Ovary (tissue), 3 donors: ENCODE measurements at regions not wholly inside any gene's neighbourhood (a gene's known extent, or its start where the extent isn't known, plus 50 kb on each side); places are given as distances from the start of the nearest gene placed in this dataset.

Source experiments
- EP300 ChIP-seq: sonication (generic); formaldehyde crosslinking; IDR thresholded peaks from one replicate; pipeline ENCODE4 v1.6.1; 2017; ENCODE audit warnings: antibody characterized with exemption
- TF ChIP-seq, protein P1 (sequence below), 3 donors: fragments of 450-650 bp in 2 of 3; fragments of 200-600 bp in 1 of 3; IDR thresholded peaks; one replicate each; pipeline versions ENCODE4 v1.5.1 to v1.8.0; 2016 to 2022; ENCODE audit warnings: antibody characterized with exemption in 3 of 3, mild to moderate bottlenecking in 1 of 3
- donor health status: DM: no; HTN: no; CAD: no.

DNA sequence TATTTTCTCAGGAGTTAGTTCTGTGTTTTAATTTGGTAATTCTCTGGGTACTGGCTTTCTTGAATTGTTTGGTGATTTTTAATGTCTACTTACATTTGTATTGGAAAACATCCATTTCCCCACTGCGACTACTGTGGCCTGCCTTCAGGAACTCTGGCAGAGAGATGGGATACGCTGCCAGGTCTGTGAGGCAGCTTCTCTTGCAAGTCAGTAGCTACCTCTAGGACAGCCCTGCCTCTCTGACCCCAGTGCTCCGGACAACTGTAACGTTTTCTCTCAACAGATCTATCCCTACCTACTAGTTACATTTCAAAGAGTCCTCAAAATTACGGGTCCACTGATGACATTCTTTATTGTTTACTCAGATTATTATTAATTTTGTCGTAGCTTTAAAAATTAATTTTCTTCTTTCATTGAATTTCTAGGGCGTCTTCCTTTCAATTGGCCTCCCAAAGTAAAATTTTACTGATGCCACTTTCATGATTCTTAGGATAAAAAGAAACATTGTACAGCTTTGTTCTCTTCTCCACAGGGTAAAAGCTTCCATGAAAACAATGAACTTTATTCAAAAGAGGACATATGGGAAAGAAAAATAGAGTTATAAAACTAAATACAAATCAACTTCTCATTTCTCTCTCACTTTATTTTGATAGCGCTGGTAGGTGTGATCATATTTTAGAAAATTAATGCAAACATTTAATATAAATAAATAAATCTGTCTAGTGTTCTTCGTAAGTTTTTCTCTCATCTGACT is 123.2 kb upstream of the GOLGA8J start:
- TF ChIP-seq, protein P1, sequence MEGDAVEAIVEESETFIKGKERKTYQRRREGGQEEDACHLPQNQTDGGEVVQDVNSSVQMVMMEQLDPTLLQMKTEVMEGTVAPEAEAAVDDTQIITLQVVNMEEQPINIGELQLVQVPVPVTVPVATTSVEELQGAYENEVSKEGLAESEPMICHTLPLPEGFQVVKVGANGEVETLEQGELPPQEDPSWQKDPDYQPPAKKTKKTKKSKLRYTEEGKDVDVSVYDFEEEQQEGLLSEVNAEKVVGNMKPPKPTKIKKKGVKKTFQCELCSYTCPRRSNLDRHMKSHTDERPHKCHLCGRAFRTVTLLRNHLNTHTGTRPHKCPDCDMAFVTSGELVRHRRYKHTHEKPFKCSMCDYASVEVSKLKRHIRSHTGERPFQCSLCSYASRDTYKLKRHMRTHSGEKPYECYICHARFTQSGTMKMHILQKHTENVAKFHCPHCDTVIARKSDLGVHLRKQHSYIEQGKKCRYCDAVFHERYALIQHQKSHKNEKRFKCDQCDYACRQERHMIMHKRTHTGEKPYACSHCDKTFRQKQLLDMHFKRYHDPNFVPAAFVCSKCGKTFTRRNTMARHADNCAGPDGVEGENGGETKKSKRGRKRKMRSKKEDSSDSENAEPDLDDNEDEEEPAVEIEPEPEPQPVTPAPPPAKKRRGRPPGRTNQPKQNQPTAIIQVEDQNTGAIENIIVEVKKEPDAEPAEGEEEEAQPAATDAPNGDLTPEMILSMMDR (IDR thresholded peaks at IDR 0.05): no peak
- no peak for TF ChIP-seq EP300
